ENCODE measurements at regions not wholly inside any gene's neighbourhood (a gene's known extent, or its start where the extent isn't known, plus 50 kb on each side); places are given as distances from the start of the nearest gene placed in this dataset.

DNA sequence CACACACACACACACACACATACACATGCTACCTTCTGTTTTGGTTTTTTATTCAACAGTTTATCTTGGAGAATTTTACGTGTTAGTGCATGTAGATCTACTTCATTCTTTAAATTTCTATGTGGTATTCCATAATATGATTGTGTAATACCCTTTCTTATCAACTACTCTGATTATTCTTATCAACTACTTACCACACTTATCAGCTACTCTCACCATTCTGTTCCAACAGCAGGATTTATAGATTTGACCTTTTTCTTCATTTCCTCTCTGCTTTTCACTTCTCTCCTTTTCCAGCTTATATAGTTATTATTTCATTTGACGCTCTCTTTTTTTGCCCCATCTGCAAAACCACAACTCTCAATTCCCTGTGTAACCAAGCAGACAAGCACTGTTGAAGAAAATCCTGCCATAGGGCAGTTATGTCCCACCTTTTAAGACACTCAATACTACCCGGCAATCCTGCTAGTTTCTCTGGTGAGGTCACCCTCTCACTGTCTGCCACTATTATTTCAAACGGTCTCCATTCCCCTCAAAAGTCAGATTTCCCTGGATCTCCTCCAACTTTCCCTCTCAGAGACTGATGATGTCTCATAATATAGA, 56.9 kb upstream of the SATB1 start:
- no peak for TF ChIP-seq CTCF (IDR thresholded peaks at IDR 0.05)
- no peak for TF ChIP-seq POLR2A (IDR thresholded peaks at IDR 0.05)
- no peak for TF ChIP-seq POLR2AphosphoS5 (IDR thresholded peaks at IDR 0.05)
- no peak for TF ChIP-seq EP300 (IDR thresholded peaks at IDR 0.05)

Measured in sigmoid colon (tissue), 4 donors.